ENCODE measurements at regions not wholly inside any gene's neighbourhood (a gene's known extent, or its start where the extent isn't known, plus 50 kb on each side); places are given as distances from the start of the nearest gene placed in this dataset.

DNA sequence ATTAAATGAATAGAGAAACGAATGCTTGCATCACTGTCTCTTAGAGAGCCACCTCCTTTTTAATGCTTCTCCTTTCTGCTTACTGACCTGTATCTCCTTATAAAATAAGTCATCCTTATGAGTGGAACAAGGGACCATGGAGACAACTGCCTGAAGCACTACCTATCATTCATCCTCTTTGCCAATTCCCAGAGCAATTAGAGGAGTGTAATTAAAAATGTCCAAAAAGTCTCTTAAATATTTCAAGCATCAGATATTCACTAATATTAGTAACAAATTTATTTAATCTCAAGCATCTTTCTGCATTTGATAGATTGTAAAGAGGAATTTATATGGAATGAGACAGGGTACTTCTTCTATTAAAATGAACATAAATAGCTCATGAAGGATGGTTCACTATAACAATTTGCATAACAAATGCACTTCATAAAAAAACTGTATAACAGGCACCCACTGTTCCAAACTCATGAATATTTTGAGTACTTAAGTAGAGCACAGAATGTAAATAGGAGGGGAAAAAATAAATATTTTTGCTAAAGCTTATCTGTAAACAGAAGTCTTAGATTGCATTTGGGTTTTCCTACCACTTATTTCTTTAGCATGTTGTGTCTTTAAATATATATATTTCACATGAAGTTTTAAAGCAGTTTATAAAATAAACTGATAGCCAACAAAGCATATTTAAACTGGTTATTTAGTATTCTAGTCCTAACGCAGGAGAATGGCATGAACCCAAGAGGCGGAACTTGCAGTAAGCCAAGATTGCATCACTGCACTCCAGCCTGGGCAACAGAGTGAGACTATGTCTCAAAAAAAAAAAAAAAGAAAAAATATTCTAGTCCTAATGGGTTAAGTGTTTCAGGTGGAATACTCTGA, 269.3 kb downstream of the TBL1XR1 start:
- Histone ChIP-seq H3K36me3 (ENCODE audit: low read depth) (no peaks in the 10 kb centered on the region), H3F3A (ENCODE audit: insufficient read depth) (no peaks in the 10 kb centered on the region), H3K4me2 (ENCODE audit: unreplicated experiment) (no peak overlapping the region), H3K27me3 (replicated peaks; ENCODE audit: insufficient read depth) (0 out of 2 replicates have a peak, but pooled peaks cover 4% of the 10 kb centered on the region), H4K20me1 (ENCODE audit: insufficient read depth) (no peaks in the 10 kb centered on the region), H3K79me2 (ENCODE audit: insufficient read depth) (no peaks in the 10 kb centered on the region), H3K9me3 (ENCODE audit: low read depth) (no peaks in the 10 kb centered on the region), H3K9ac (no peak overlapping the region), H3K4me3 (no peak overlapping the region), H2AFZ (no peak overlapping the region), H3K4me1 (ENCODE audit: insufficient read depth) (no peaks in the 10 kb centered on the region), H3K27ac (no peak overlapping the region), H3K9me2 (ENCODE audit: insufficient read depth) (no peaks in the 10 kb centered on the region)
- 22 to 30% methylated on average over 3 of the region's 3 CpGs for WGBS, 2 experiments (ENCODE audit: low coverage in 1 of 2, low lambda C conversion rate in 2 of 2, missing lambda C conversion rate in 2 of 2)
- TF ChIP-seq EZH2 (IDR thresholded peaks at IDR 0.05; ENCODE audit: insufficient read depth, poor library complexity, severe bottlenecking) (no peak), EZH2phosphoT487 (IDR thresholded peaks at IDR 0.05; ENCODE audit: insufficient read depth, low read depth) (no peak)
- in situ Hi-C loops (cut with MboI) = no loop called here
- no peak for DNase-seq

DNA sequence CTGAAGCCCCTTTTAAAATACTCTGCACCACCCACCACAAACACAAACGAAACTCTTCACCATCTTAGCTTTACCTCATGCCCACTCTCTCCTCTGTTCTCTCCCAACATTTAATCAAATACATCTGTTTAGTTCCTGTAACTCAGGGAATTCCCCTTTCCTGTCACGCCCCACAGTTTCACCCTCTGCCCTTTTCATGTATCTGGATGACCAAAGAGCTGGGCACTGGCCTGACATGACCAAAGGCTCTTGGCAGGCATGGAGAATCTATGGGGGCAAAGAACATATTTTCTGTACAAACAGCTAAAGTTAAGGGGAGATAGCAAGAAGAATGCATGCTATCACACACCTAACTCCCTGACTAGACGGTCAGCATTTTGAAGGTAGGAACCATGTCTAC, 270.0 kb downstream of the TBL1XR1 start:
- Histone ChIP-seq H3K4me1 (ENCODE audit: insufficient read depth) (no peaks in the 10 kb centered on the region), H3K4me2 (ENCODE audit: unreplicated experiment) (no peak overlapping the region), H4K20me1 (ENCODE audit: insufficient read depth) (no peaks in the 10 kb centered on the region), H3K9me3 (ENCODE audit: low read depth) (no peaks in the 10 kb centered on the region), H3K4me3 (no peak overlapping the region), H2AFZ (no peak overlapping the region), H3F3A (ENCODE audit: insufficient read depth) (no peaks in the 10 kb centered on the region), H3K79me2 (ENCODE audit: insufficient read depth) (no peaks in the 10 kb centered on the region), H3K27me3 (replicated peaks; ENCODE audit: insufficient read depth) (0 out of 2 replicates have a peak, but pooled peaks cover 4% of the 10 kb centered on the region), H3K27ac (no peak overlapping the region), H3K36me3 (ENCODE audit: low read depth) (no peaks in the 10 kb centered on the region), H3K9me2 (ENCODE audit: insufficient read depth) (no peaks in the 10 kb centered on the region), H3K9ac (no peak overlapping the region)
- DNase-seq = no peak
- WGBS, 2 experiments (ENCODE audit: low coverage in 1 of 2, low lambda C conversion rate in 2 of 2, missing lambda C conversion rate in 2 of 2) = 2 to 6% methylated on average over 3 of the region's 3 CpGs
- TF ChIP-seq EZH2 (IDR thresholded peaks at IDR 0.05; ENCODE audit: insufficient read depth, poor library complexity, severe bottlenecking) = no peak
- TF ChIP-seq EZH2phosphoT487 (IDR thresholded peaks at IDR 0.05; ENCODE audit: insufficient read depth, low read depth) = no peak
- in situ Hi-C loops (cut with MboI) = no loop called here

DNA sequence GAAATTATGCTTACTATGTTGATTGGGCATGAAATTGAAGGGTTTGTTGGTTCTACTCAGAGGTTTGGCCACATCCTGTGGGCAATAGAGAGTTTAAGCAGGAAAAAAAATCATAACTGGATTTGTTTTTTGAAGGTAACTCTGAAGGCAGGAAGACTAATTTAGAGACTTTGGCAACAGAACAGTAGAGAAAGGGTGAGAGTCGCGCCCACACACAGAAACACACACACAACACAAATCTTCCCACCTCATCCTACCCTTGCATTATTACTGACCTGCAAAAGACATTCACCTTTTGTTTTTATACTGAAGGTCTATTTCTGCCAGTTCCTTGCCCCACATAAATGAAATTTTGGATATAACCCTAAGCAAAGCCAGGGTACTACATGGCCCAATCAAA, 270.6 kb downstream of the TBL1XR1 start:
- 94 to 100% methylated on average over 2 of the region's 2 CpGs for WGBS, 2 experiments (ENCODE audit: low coverage in 1 of 2, low lambda C conversion rate in 2 of 2, missing lambda C conversion rate in 2 of 2)
- Histone ChIP-seq H2AFZ (no peak overlapping the region), H4K20me1 (ENCODE audit: insufficient read depth) (no peaks in the 10 kb centered on the region), H3K27me3 (replicated peaks; ENCODE audit: insufficient read depth) (0 out of 2 replicates have a peak, but pooled peaks cover 4% of the 10 kb centered on the region), H3K9me2 (ENCODE audit: insufficient read depth) (no peaks in the 10 kb centered on the region), H3K79me2 (ENCODE audit: insufficient read depth) (no peaks in the 10 kb centered on the region), H3K9me3 (ENCODE audit: low read depth) (no peaks in the 10 kb centered on the region), H3K4me3 (no peak overlapping the region), H3K27ac (no peak overlapping the region), H3K9ac (no peak overlapping the region), H3K36me3 (ENCODE audit: low read depth) (no peaks in the 10 kb centered on the region), H3K4me1 (ENCODE audit: insufficient read depth) (no peaks in the 10 kb centered on the region), H3K4me2 (ENCODE audit: unreplicated experiment) (no peak overlapping the region), H3F3A (ENCODE audit: insufficient read depth) (no peaks in the 10 kb centered on the region)
- DNase-seq = no peak
- in situ Hi-C loops (cut with MboI) = no loop called here
- TF ChIP-seq EZH2phosphoT487 (IDR thresholded peaks at IDR 0.05; ENCODE audit: insufficient read depth, low read depth) (no peak), EZH2 (IDR thresholded peaks at IDR 0.05; ENCODE audit: insufficient read depth, poor library complexity, severe bottlenecking) (no peak)

DNA sequence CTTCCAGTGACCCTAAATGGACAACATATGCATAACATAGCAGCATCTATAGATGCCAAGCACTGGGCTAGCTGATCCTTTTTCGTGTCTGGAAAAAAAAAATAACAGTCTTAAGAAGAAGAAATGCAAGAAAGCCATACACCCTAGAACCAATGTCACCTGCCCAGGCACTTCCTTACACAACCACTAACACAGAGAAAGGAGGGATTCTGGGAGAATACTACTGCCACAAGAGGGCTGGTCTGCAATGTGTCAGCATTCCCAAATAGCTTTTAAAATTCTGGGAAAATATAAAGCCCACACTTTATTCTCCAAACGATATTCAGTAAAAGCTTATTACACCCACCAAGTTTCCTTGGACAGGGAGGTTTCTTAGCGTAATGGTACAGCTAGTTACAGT, 271.2 kb downstream of the TBL1XR1 start:
- H3K4me2 ChIP-seq (ENCODE audit: unreplicated experiment) = no peak overlapping the region
- DNase-seq = no peak
- H3K9me3 ChIP-seq (ENCODE audit: low read depth) = no peaks in the 10 kb centered on the region
- H3K9ac ChIP-seq = no peak overlapping the region
- H3K4me3 ChIP-seq = no peak overlapping the region
- H4K20me1 ChIP-seq (ENCODE audit: insufficient read depth) = no peaks in the 10 kb centered on the region
- no peaks in the 10 kb centered on the region for H3K4me1 ChIP-seq (ENCODE audit: insufficient read depth)
- H3K27me3 ChIP-seq (replicated peaks; ENCODE audit: insufficient read depth) = 0 out of 2 replicates have a peak, but pooled peaks cover 4% of the 10 kb centered on the region
- TF ChIP-seq EZH2 (IDR thresholded peaks at IDR 0.05; ENCODE audit: insufficient read depth, poor library complexity, severe bottlenecking) (no peak), EZH2phosphoT487 (IDR thresholded peaks at IDR 0.05; ENCODE audit: insufficient read depth, low read depth) (no peak)
- H3K27ac ChIP-seq = no peak overlapping the region
- H3F3A ChIP-seq (ENCODE audit: insufficient read depth) = no peaks in the 10 kb centered on the region
- in situ Hi-C loops (cut with MboI) = no loop called here
- no peaks in the 10 kb centered on the region for H3K36me3 ChIP-seq (ENCODE audit: low read depth)
- 52 to 53% methylated on average over 3 of the region's 3 CpGs for WGBS, 2 experiments (ENCODE audit: low coverage in 1 of 2, low lambda C conversion rate in 2 of 2, missing lambda C conversion rate in 2 of 2)
- no peaks in the 10 kb centered on the region for H3K9me2 ChIP-seq (ENCODE audit: insufficient read depth)
- H3K79me2 ChIP-seq (ENCODE audit: insufficient read depth) = no peaks in the 10 kb centered on the region
- no peak overlapping the region for H2AFZ ChIP-seq
